ENCODE measurements at regions not wholly inside any gene's neighbourhood (a gene's known extent, or its start where the extent isn't known, plus 50 kb on each side); places are given as distances from the start of the nearest gene placed in this dataset.
A peak's percentile ranks its signal among the peaks of the same experiment; 100 is the strongest.

GRCh38 chrX:10288373-10288975 lies 131.7 kb downstream of the CLCN4 start:
- no peak for DNase-seq

- DNase-seq, result no peak
Observed at GRCh38 chrX:10296576-10296975, 139.8 kb downstream of the CLCN4 start.

- DNase-seq, result no peak
Observed at GRCh38 chrX:10310511-10310910, 153.7 kb downstream of the CLCN4 start.

GRCh38 chrX:10314530-10315104 lies 157.8 kb downstream of the CLCN4 start:
- DNase-seq, result no peak

- no peak for DNase-seq
Observed at GRCh38 chrX:10325611-10326010, 168.8 kb downstream of the CLCN4 start.

GRCh38 chrX:10326578-10326977 lies 169.8 kb downstream of the CLCN4 start:
- no peak for DNase-seq

GRCh38 chrX:10327651-10328050 lies 170.9 kb downstream of the CLCN4 start:
- DNase-seq, result no peak

GRCh38 chrX:10329984-10330383 lies 173.2 kb downstream of the CLCN4 start:
- no peak for DNase-seq

GRCh38 chrX:10341309-10341708 lies 184.5 kb downstream of the CLCN4 start:
- DNase-seq, result no peak

- no peak for DNase-seq
Observed at GRCh38 chrX:10350221-10350620, 193.4 kb downstream of the CLCN4 start.

- no peak for DNase-seq
Observed at GRCh38 chrX:10350981-10351380, 194.2 kb downstream of the CLCN4 start.

GRCh38 chrX:10352536-10352935 lies 195.8 kb downstream of the CLCN4 start:
- DNase-seq, result no peak

- DNase-seq, result no peak
Observed at GRCh38 chrX:10356979-10357378, 200.2 kb downstream of the CLCN4 start.

- DNase-seq, result no peak
Observed at GRCh38 chrX:10358958-10359357, 202.2 kb downstream of the CLCN4 start.

GRCh38 chrX:10360116-10360515 lies 203.3 kb downstream of the CLCN4 start:
- peak; percentile 58 for DNase-seq

- no peak for DNase-seq
Observed at GRCh38 chrX:10365532-10366265, 208.9 kb downstream of the CLCN4 start.

- DNase-seq, result peak; percentile 44
Observed at GRCh38 chrX:10367406-10367805, 210.6 kb downstream of the CLCN4 start.

- no peak for DNase-seq
Observed at GRCh38 chrX:10370976-10371375, 214.2 kb downstream of the CLCN4 start.

- no peak for DNase-seq
Observed at GRCh38 chrX:10377427-10377826, 220.7 kb downstream of the CLCN4 start.

GRCh38 chrX:10379878-10380277 lies 223.1 kb downstream of the CLCN4 start:
- no peak for DNase-seq

GRCh38 chrX:10380300-10380699 lies 223.5 kb downstream of the CLCN4 start:
- no peak for DNase-seq

- no peak for DNase-seq
Observed at GRCh38 chrX:10381193-10381592, 224.4 kb downstream of the CLCN4 start.

- no peak for DNase-seq
Observed at GRCh38 chrX:10387011-10387410, 230.2 kb downstream of the CLCN4 start.

- DNase-seq, result no peak
Observed at GRCh38 chrX:10390187-10390586, 230.2 kb downstream of the MID1 start.
